Testis (tissue), 2 donors: ENCODE measurements at regions not wholly inside any gene's neighbourhood (a gene's known extent, or its start where the extent isn't known, plus 50 kb on each side); places are given as distances from the start of the nearest gene placed in this dataset.

Source experiments
- CTCF ChIP-seq, 3 experiments: fragments of 450-650 bp in 2 of 3; fragments of 200-600 bp in 1 of 3; sonication (generic) in 1 of 3; IDR thresholded peaks; one replicate each; pipeline ENCODE4 v1.5.1; 2016 to 2019; ENCODE audit warnings: antibody characterized with exemption in 3 of 3, mild to moderate bottlenecking in 2 of 3, moderate library complexity in 1 of 3
- POLR2A ChIP-seq: fragments of 450-650 bp; IDR thresholded peaks from one replicate; pipeline ENCODE4 v1.6.1; 2017; ENCODE audit warnings: antibody characterized with exemption, mild to moderate bottlenecking, moderate library complexity

DNA sequence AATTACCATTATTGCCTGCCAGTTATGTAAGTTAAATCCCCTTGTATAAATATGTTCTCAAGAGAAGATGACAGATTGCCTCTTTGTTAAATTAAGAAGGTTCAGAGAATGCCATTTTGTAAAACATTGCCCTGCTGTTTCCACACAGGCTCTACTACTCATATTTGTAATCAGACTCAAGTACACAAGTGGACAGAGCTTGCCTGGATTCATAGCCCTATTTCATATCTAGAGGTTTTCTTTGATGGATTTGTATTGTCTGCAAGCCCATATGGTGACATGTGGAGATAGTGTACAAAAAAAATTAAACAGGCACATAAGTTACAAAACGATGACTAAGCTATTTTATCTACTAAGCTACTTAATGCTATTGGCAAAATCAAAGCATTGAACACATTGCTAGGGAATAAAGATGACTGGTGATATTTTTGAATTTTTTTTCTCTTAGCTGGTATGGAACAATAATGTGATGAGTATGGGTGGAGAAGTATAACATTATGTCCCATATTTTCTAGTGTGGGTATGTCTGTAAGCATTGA, 1286.6 kb upstream of the ALCAM start:
- TF ChIP-seq CTCF (IDR thresholded peaks at IDR 0.05) (no peak), POLR2A (no peak)
